ENCODE measurements at regions not wholly inside any gene's neighbourhood (a gene's known extent, or its start where the extent isn't known, plus 50 kb on each side); places are given as distances from the start of the nearest gene placed in this dataset.

DNA sequence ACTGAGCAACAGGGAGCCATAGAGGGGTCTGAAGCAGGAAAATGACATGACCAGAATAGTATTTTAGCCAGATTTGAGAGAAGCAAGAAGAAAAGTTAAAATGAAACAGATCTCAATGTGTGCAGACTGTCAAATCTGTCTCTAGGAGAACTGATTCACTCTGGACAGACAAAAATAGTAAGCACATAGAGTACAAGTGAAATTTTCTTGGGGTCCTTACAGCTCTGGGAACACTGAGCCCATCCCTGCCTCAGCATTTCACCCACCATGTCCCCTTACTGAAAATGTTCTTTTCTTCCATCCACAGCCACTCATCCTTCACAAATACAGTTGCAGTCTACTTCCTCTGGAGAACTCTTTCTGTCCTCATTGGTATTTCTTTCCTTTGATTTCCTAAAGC, 359.2 kb downstream of the MTX2 start:
- Histone ChIP-seq H3K27ac (no peak overlapping the region), H3K36me3 (no peaks in the 10 kb centered on the region), H3K4me3 (no peak overlapping the region), H3K27me3 (no peaks in the 10 kb centered on the region), H3K9me3 (no peaks in the 10 kb centered on the region), H3K4me1 (no peaks in the 10 kb centered on the region)
- TF ChIP-seq, protein P1, sequence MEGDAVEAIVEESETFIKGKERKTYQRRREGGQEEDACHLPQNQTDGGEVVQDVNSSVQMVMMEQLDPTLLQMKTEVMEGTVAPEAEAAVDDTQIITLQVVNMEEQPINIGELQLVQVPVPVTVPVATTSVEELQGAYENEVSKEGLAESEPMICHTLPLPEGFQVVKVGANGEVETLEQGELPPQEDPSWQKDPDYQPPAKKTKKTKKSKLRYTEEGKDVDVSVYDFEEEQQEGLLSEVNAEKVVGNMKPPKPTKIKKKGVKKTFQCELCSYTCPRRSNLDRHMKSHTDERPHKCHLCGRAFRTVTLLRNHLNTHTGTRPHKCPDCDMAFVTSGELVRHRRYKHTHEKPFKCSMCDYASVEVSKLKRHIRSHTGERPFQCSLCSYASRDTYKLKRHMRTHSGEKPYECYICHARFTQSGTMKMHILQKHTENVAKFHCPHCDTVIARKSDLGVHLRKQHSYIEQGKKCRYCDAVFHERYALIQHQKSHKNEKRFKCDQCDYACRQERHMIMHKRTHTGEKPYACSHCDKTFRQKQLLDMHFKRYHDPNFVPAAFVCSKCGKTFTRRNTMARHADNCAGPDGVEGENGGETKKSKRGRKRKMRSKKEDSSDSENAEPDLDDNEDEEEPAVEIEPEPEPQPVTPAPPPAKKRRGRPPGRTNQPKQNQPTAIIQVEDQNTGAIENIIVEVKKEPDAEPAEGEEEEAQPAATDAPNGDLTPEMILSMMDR (IDR thresholded peaks at IDR 0.05 in 4 of 5, conservative IDR thresholded peaks at IDR 0.05 in 1 of 5), result no peak
- no peak for TF ChIP-seq POLR2A (IDR thresholded peaks at IDR 0.05)
- DNase-seq (no peak), ATAC-seq (no peak)
- in situ Hi-C loops (cut with MboI; ENCODE audit: low sequenced_read_pairs in 4 of 4), result loop anchor here in 1 of 4 donors (25.0 kb wide), 1 partner anchor 166 kb away; no protein-coding TSS in a partner anchor
- intact Hi-C loops (cut with DNase I; ENCODE audit: low total_unique reads), result no loop called here

DNA sequence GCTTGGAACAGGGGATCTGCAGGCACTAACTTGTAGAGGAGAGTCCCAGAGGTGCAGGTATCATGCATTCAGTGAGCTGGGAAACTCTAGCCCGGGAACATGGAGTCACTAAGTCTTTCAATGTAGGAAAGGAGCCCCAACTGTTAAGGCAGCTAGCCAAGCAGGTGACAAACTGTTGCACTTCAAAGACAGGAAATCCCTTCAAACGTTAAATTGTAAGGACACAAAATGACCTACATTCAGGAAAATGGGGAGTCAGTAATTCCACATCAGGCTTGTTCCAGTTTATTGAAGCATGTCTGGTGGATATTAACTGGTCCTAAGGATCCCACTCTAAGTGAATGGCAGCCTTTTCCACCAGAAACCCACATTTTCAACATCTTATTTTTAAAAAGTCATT, 364.5 kb downstream of the MTX2 start:
- in situ Hi-C loops (cut with MboI; ENCODE audit: low sequenced_read_pairs in 4 of 4) (loop anchor here in 3 of 4 donors (10.0 to 25.0 kb wide), 3 partner anchors 171 to 509 kb away; partner anchors contain the start of genes HOXD8 (in 1 of the 3) and HOXD9 (in 1 of the 3)), intact Hi-C loops (cut with DNase I; ENCODE audit: low total_unique reads) (loop anchor here (10.0 kb wide), 1 partner anchor 369 kb away; the partner anchor contains the start of gene MTX2)
- DNase-seq (no peak), ATAC-seq (no peak)
- Histone ChIP-seq H3K36me3 (no peaks in the 10 kb centered on the region), H3K4me1 (peaks cover 0 to 5% of the 10 kb centered on the region in 2 donors), H3K9me3 (no peaks in the 10 kb centered on the region), H3K27me3 (peaks cover 9 to 15% (median 9%) of the 10 kb centered on the region in 3 donors), H3K27ac (no peak overlapping the region), H3K4me3 (no peak overlapping the region)
- TF ChIP-seq, protein P1 (IDR thresholded peaks at IDR 0.05 in 4 of 5, conservative IDR thresholded peaks at IDR 0.05 in 1 of 5), result no peak
- TF ChIP-seq POLR2A (IDR thresholded peaks at IDR 0.05), result no peak

DNA sequence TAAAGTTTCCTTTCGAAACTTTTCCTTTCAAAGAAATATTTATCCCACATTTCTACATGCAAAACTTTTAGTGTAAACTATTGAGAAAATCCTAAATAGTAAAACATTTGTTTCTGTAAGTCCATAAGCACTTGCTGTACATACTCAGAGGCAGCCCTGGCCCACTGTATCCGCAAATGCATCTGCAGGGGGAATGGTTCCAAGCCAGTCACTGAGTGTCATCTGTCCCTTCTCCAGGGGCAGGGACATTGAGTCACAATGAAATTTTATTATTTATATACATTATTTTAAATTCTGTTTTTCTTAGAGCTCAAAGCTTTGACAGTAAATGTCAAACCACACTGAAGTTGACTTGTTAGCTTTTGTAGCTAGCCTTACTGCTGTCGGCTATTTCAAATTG, 367.2 kb downstream of the MTX2 start:
- in situ Hi-C loops (cut with MboI; ENCODE audit: low sequenced_read_pairs in 4 of 4), result loop anchor here (5.0 to 25.0 kb wide), 4 partner anchors 174 to 512 kb away; partner anchors contain the start of genes HOXD8 (in 3 of the 4) and HOXD9 (in 1 of the 4)
- Histone ChIP-seq H3K36me3 (no peaks in the 10 kb centered on the region), H3K27me3 (peaks cover 9 to 26% (median 23%) of the 10 kb centered on the region in 3 donors), H3K4me3 (peak overlapping the region in 1 of 4 donors; percentile 63), H3K27ac (no peak overlapping the region), H3K9me3 (no peaks in the 10 kb centered on the region), H3K4me1 (peaks cover 0 to 5% of the 10 kb centered on the region in 2 donors)
- no peak for DNase-seq
- no peak for ATAC-seq
- no peak for TF ChIP-seq POLR2A (IDR thresholded peaks at IDR 0.05)
- TF ChIP-seq, protein P1 (IDR thresholded peaks at IDR 0.05 in 4 of 5, conservative IDR thresholded peaks at IDR 0.05 in 1 of 5), result no peak
- intact Hi-C loops (cut with DNase I; ENCODE audit: low total_unique reads), result loop anchor here (5.0 to 10.0 kb wide), 3 partner anchors 84 to 372 kb away; partner anchors contain the start of gene MTX2

DNA sequence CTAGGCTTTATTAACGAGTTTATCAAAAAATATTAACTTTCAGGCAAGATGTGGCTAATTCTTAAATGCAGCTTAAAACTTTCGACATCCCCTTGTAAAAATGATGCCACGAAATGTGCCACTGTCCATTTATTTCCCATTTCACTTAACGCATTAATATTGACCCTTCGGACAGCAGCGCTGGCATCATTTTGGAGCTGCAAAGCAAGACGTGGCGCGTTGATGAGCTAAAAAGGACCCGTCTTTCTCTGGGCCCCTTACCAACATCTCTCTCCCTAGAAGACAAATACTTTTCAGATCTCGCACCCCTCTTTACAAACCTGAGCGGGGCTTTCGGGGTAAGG, 367.9 kb downstream of the MTX2 start:
- Histone ChIP-seq H3K4me3 (peak overlapping the region; percentile 63 to 84 (median 68)), H3K27ac (peak overlapping the region; percentile 50 to 70 (median 54)), H3K9me3 (no peaks in the 10 kb centered on the region), H3K36me3 (no peaks in the 10 kb centered on the region), H3K27me3 (peaks cover 9 to 31% (median 23%) of the 10 kb centered on the region in 3 donors), H3K4me1 (peaks cover 0 to 5% of the 10 kb centered on the region in 2 donors)
- DNase-seq (no peak), ATAC-seq (no peak)
- TF ChIP-seq, protein P1 (IDR thresholded peaks at IDR 0.05 in 4 of 5, conservative IDR thresholded peaks at IDR 0.05 in 1 of 5), result no peak
- no peak for TF ChIP-seq POLR2A (IDR thresholded peaks at IDR 0.05)
- in situ Hi-C loops (cut with MboI; ENCODE audit: low sequenced_read_pairs in 4 of 4) (loop anchor here (5.0 to 25.0 kb wide), 4 partner anchors 175 to 512 kb away; partner anchors contain the start of genes HOXD8 (in 3 of the 4) and HOXD9 (in 1 of the 4)), intact Hi-C loops (cut with DNase I; ENCODE audit: low total_unique reads) (loop anchor here (5.0 to 10.0 kb wide), 3 partner anchors 85 to 372 kb away; partner anchors contain the start of gene MTX2)
